HUES6 (cell line): ENCODE measurements at regions not wholly inside any gene's neighbourhood (a gene's known extent, or its start where the extent isn't known, plus 50 kb on each side); places are given as distances from the start of the nearest gene placed in this dataset.

Source experiments
- H3K27ac ChIP-seq: 2 replicates; pipeline ENCODE4 v1.7.0; 2013; ENCODE audit warnings: low read depth, mild to moderate bottlenecking, low read length, inconsistent platforms
- H3K27me3 ChIP-seq: 2 replicates; pipeline ENCODE4 v1.6.1; 2013; ENCODE audit warnings: low read length; ENCODE audit not compliant: control insufficient read depth, insufficient read depth
- H3K36me3 ChIP-seq: 2 replicates; pipeline ENCODE4 v1.6.1; 2013; ENCODE audit warnings: low read length; ENCODE audit not compliant: control insufficient read depth, insufficient read depth
- H3K4me1 ChIP-seq: 2 replicates; pipeline ENCODE4 v1.6.1; 2013; ENCODE audit warnings: low read length; ENCODE audit not compliant: control insufficient read depth, insufficient read depth
- H3K4me3 ChIP-seq: 2 replicates; pipeline ENCODE4 v1.5.1; 2013; ENCODE audit warnings: low read depth, low read length
- H3K9ac ChIP-seq: one replicate; pipeline ENCODE4 v1.6.1; 2013; ENCODE audit warnings: mild to moderate bottlenecking, low read length
- H3K9me3 ChIP-seq: 2 replicates; pipeline ENCODE4 v1.6.1; 2013; ENCODE audit warnings: low read depth, low read length; ENCODE audit not compliant: control insufficient read depth, insufficient read depth

GRCh38 chr20:10806539-10806938 lies 132.7 kb upstream of the JAG1 start:
- Histone ChIP-seq H3K4me1 (peaks cover 12% of the 10 kb centered on the region), H3K9me3 (no peaks in the 10 kb centered on the region), H3K36me3 (no peaks in the 10 kb centered on the region), H3K27ac (no peak overlapping the region), H3K27me3 (no peaks in the 10 kb centered on the region), H3K9ac (no peak overlapping the region), H3K4me3 (no peak overlapping the region)

- Histone ChIP-seq H3K4me1 (peaks cover 12% of the 10 kb centered on the region), H3K9ac (no peak overlapping the region), H3K36me3 (no peaks in the 10 kb centered on the region), H3K4me3 (no peak overlapping the region), H3K27ac (no peak overlapping the region), H3K9me3 (no peaks in the 10 kb centered on the region), H3K27me3 (no peaks in the 10 kb centered on the region)
Observed at GRCh38 chr20:10807013-10807412, 133.2 kb upstream of the JAG1 start.

- Histone ChIP-seq H3K9ac (no peak overlapping the region), H3K36me3 (no peaks in the 10 kb centered on the region), H3K4me1 (no peaks in the 10 kb centered on the region), H3K27me3 (no peaks in the 10 kb centered on the region), H3K9me3 (no peaks in the 10 kb centered on the region), H3K4me3 (no peak overlapping the region), H3K27ac (no peak overlapping the region)
Observed at GRCh38 chr20:10812759-10813327, 139.0 kb upstream of the JAG1 start.

- Histone ChIP-seq H3K27ac (no peak overlapping the region), H3K9me3 (no peaks in the 10 kb centered on the region), H3K36me3 (no peaks in the 10 kb centered on the region), H3K27me3 (no peaks in the 10 kb centered on the region; the same call in 1 of the 2 replicates), H3K4me3 (no peak overlapping the region), H3K9ac (no peak overlapping the region), H3K4me1 (no peaks in the 10 kb centered on the region)
Observed at GRCh38 chr20:10823585-10823984, 149.8 kb upstream of the JAG1 start.

- H3K4me1 ChIP-seq, result no peaks in the 10 kb centered on the region
- H3K4me3 ChIP-seq, result no peak overlapping the region
- H3K36me3 ChIP-seq, result no peaks in the 10 kb centered on the region
- no peaks in the 10 kb centered on the region for H3K9me3 ChIP-seq
- H3K27me3 ChIP-seq, result no peaks in the 10 kb centered on the region; the same call in 1 of the 2 replicates
- no peak overlapping the region for H3K9ac ChIP-seq
- H3K27ac ChIP-seq, result no peak overlapping the region
Observed at GRCh38 chr20:10824750-10825500, 151.1 kb upstream of the JAG1 start.

GRCh38 chr20:10826111-10826510 lies 152.3 kb upstream of the JAG1 start:
- H3K36me3 ChIP-seq, result no peaks in the 10 kb centered on the region
- no peak overlapping the region for H3K9ac ChIP-seq
- no peak overlapping the region for H3K4me3 ChIP-seq
- H3K27me3 ChIP-seq, result no peaks in the 10 kb centered on the region; the same call in 1 of the 2 replicates
- no peaks in the 10 kb centered on the region for H3K4me1 ChIP-seq
- H3K27ac ChIP-seq, result no peak overlapping the region
- no peaks in the 10 kb centered on the region for H3K9me3 ChIP-seq

- H3K36me3 ChIP-seq, result no peaks in the 10 kb centered on the region
Observed at GRCh38 chr20:10828180-10828579, 154.4 kb upstream of the JAG1 start.

GRCh38 chr20:10832141-10832540 lies 158.3 kb upstream of the JAG1 start:
- Histone ChIP-seq H3K4me1 (no peaks in the 10 kb centered on the region), H3K9ac (no peak overlapping the region), H3K27me3 (no peaks in the 10 kb centered on the region), H3K36me3 (no peaks in the 10 kb centered on the region), H3K9me3 (no peaks in the 10 kb centered on the region), H3K4me3 (no peak overlapping the region), H3K27ac (no peak overlapping the region)

More at GRCh38 chr20:10828180-10828579, 154.4 kb upstream of the JAG1 start:
- Histone ChIP-seq H3K4me3 (no peak overlapping the region), H3K9me3 (no peaks in the 10 kb centered on the region), H3K27me3 (no peaks in the 10 kb centered on the region; the same call in 1 of the 2 replicates), H3K27ac (no peak overlapping the region), H3K9ac (no peak overlapping the region), H3K4me1 (no peaks in the 10 kb centered on the region)

- H3K4me3 ChIP-seq, result no peak overlapping the region
- H3K36me3 ChIP-seq, result no peaks in the 10 kb centered on the region
- peaks cover 10% of the 10 kb centered on the region for H3K9me3 ChIP-seq
- H3K27ac ChIP-seq, result no peak overlapping the region
- no peaks in the 10 kb centered on the region for H3K4me1 ChIP-seq
- H3K9ac ChIP-seq, result no peak overlapping the region
- H3K27me3 ChIP-seq, result no peaks in the 10 kb centered on the region
Observed at GRCh38 chr20:10837901-10838300, 164.1 kb upstream of the JAG1 start.

- Histone ChIP-seq H3K9ac (no peak overlapping the region), H3K4me1 (no peaks in the 10 kb centered on the region), H3K36me3 (no peaks in the 10 kb centered on the region), H3K4me3 (no peak overlapping the region), H3K9me3 (peaks cover 10% of the 10 kb centered on the region), H3K27ac (no peak overlapping the region), H3K27me3 (no peaks in the 10 kb centered on the region)
Observed at GRCh38 chr20:10842116-10842515, 168.3 kb upstream of the JAG1 start.

GRCh38 chr20:10843146-10843711 lies 169.4 kb upstream of the JAG1 start:
- no peak overlapping the region for H3K9ac ChIP-seq
- no peak overlapping the region for H3K4me3 ChIP-seq
- no peaks in the 10 kb centered on the region for H3K4me1 ChIP-seq
- peaks cover 10% of the 10 kb centered on the region for H3K9me3 ChIP-seq
- H3K36me3 ChIP-seq, result no peaks in the 10 kb centered on the region
- no peak overlapping the region for H3K27ac ChIP-seq
- no peaks in the 10 kb centered on the region for H3K27me3 ChIP-seq
